SK-N-SH (cell line): ENCODE measurements at regions not wholly inside any gene's neighbourhood (a gene's known extent, or its start where the extent isn't known, plus 50 kb on each side); places are given as distances from the start of the nearest gene placed in this dataset.

Experiments used
- CTCF ChIP-seq: fragments of 200-600 bp; sonication (generic); IDR thresholded peaks from 2 replicates; pipeline ENCODE4 v1.6.1; 2017; ENCODE audit warnings: antibody characterized with exemption, mild to moderate bottlenecking, moderate library complexity
- EP300 ChIP-seq, 2 experiments: IDR thresholded peaks; 2 replicates each; pipeline versions ENCODE4 v1.4.0 to v1.6.1; 2012; ENCODE audit warnings: borderline replicate concordance in 1 of 2, low read depth in 1 of 2, low read length in 1 of 2
- EZH2phosphoT487 ChIP-seq: fragments of 200-600 bp; sonication (generic); IDR thresholded peaks from 2 replicates; pipeline ENCODE4 v1.6.1; 2017; ENCODE audit warnings: low read depth, mixed run types, mild to moderate bottlenecking, antibody characterized with exemption, moderate library complexity, borderline replicate concordance
- JUND ChIP-seq: IDR thresholded peaks from 2 replicates; pipeline ENCODE4 v1.4.0; 2012
- PBX3 ChIP-seq: IDR thresholded peaks from 2 replicates; pipeline ENCODE4; 2012
- RAD21 ChIP-seq: IDR thresholded peaks from 2 replicates; pipeline ENCODE4 v1.6.1; 2012; ENCODE audit warnings: mild to moderate bottlenecking, low read length
- REST ChIP-seq: IDR thresholded peaks from 2 replicates; pipeline ENCODE4 v1.6.1; 2012; ENCODE audit warnings: mild to moderate bottlenecking, low read depth, low read length, moderate library complexity
- RXRA ChIP-seq: IDR thresholded peaks from 2 replicates; pipeline ENCODE4 v1.4.0; 2012; ENCODE audit warnings: low read depth, mild to moderate bottlenecking, borderline replicate concordance
- TAF1 ChIP-seq: IDR thresholded peaks from 2 replicates; pipeline ENCODE4 v1.6.1; 2012; ENCODE audit warnings: low read depth, mild to moderate bottlenecking, low read length, moderate library complexity, borderline replicate concordance
- TEAD4 ChIP-seq: IDR thresholded peaks from 2 replicates; pipeline ENCODE4 v1.4.0; 2012; ENCODE audit warnings: mild to moderate bottlenecking, borderline replicate concordance; ENCODE audit not compliant: insufficient read depth
- YY1 ChIP-seq: IDR thresholded peaks from 2 replicates; pipeline ENCODE4 v1.4.0; 2012; ENCODE audit warnings: low read depth, mild to moderate bottlenecking

GRCh38 chr1:115172270-115172669 lies 83.0 kb upstream of the TSPAN2 start:
- TF ChIP-seq EP300 (IDR thresholded peaks at IDR 0.05; ENCODE audit: borderline replicate concordance in 1 of 2, low read depth in 1 of 2, low read length in 1 of 2) (no peak), REST (no peak), CTCF (no peak), EZH2phosphoT487 (no peak), JUND (no peak), TEAD4 (no peak), TAF1 (no peak), RAD21 (no peak), PBX3 (no peak), RXRA (no peak), YY1 (no peak)
